ENCODE measurements at regions not wholly inside any gene's neighbourhood (a gene's known extent, or its start where the extent isn't known, plus 50 kb on each side); places are given as distances from the start of the nearest gene placed in this dataset.

- no peak overlapping the region for H3K4me2 ChIP-seq (ENCODE audit: low read length)
- H3K4me3 ChIP-seq (ENCODE audit: low read length): no peak overlapping the region
- H2AFZ ChIP-seq (ENCODE audit: low read depth, low read length): no peak overlapping the region
- H3K9me3 ChIP-seq (ENCODE audit: low read length): no peaks in the 10 kb centered on the region
- H3K27ac ChIP-seq (ENCODE audit: low read length): no peak overlapping the region
- TF ChIP-seq SMC3 (conservative IDR thresholded peaks at IDR 0.05; ENCODE audit: poor library complexity) (no peak), RAD21 (conservative IDR thresholded peaks at IDR 0.05) (no peak), CTCF (IDR thresholded peaks at IDR 0.05; ENCODE audit: poor library complexity, severe bottlenecking) (no peak), REST (IDR thresholded peaks at IDR 0.05; ENCODE audit: borderline replicate concordance) (no peak), EZH2 (IDR thresholded peaks at IDR 0.05; ENCODE audit: borderline replicate concordance, insufficient read depth, low read length, poor library complexity, severe bottlenecking) (no peak), EP300 (conservative IDR thresholded peaks at IDR 0.05; ENCODE audit: poor library complexity, severe bottlenecking) (no peak), TAF1 (IDR thresholded peaks at IDR 0.05; ENCODE audit: low read depth) (no peak), MXI1 (conservative IDR thresholded peaks at IDR 0.05; ENCODE audit: poor library complexity, severe bottlenecking) (no peak), POLR2AphosphoS5 (IDR thresholded peaks at IDR 0.05) (no peak)
- H3K36me3 ChIP-seq (ENCODE audit: insufficient read depth, low read length): no peaks in the 10 kb centered on the region
- no peaks in the 10 kb centered on the region for H4K20me1 ChIP-seq (ENCODE audit: insufficient read depth)
- no peaks in the 10 kb centered on the region for H3K79me2 ChIP-seq (replicated peaks; ENCODE audit: insufficient read depth, low read length)
- H3F3A ChIP-seq (ENCODE audit: insufficient read depth, low read length, poor library complexity, severe bottlenecking): no peaks in the 10 kb centered on the region
- no peak overlapping the region for H3K9ac ChIP-seq (ENCODE audit: low read length)
- H3K27me3 ChIP-seq (ENCODE audit: insufficient read depth, low read depth, low read length): no peaks in the 10 kb centered on the region
- H3K9me2 ChIP-seq (ENCODE audit: insufficient read depth, low read length): no peaks in the 10 kb centered on the region
These were observed 697.5 kb downstream of the SLITRK1 start for GRCh38 chr13:83184819-83185218.

GRCh38 chr13:83184150-83184475 is 698.2 kb downstream of the SLITRK1 start:
- H3K36me3 ChIP-seq (ENCODE audit: insufficient read depth, low read length): no peaks in the 10 kb centered on the region
- H3K9me2 ChIP-seq (ENCODE audit: insufficient read depth, low read length): no peaks in the 10 kb centered on the region
- no peak overlapping the region for H3K4me3 ChIP-seq (ENCODE audit: low read length)
- no peak overlapping the region for H3K27ac ChIP-seq (ENCODE audit: low read length)
- no peaks in the 10 kb centered on the region for H4K20me1 ChIP-seq (ENCODE audit: insufficient read depth)
- no peak overlapping the region for H3K4me2 ChIP-seq (ENCODE audit: low read length)
- H3F3A ChIP-seq (ENCODE audit: insufficient read depth, low read length, poor library complexity, severe bottlenecking): no peaks in the 10 kb centered on the region
- no peak overlapping the region for H3K9ac ChIP-seq (ENCODE audit: low read length)
- no peak overlapping the region for H2AFZ ChIP-seq (ENCODE audit: low read depth, low read length)
- no peaks in the 10 kb centered on the region for H3K27me3 ChIP-seq (ENCODE audit: insufficient read depth, low read depth, low read length)
- no peaks in the 10 kb centered on the region for H3K79me2 ChIP-seq (replicated peaks; ENCODE audit: insufficient read depth, low read length)
- TF ChIP-seq POLR2AphosphoS5 (IDR thresholded peaks at IDR 0.05): no peak
- TF ChIP-seq MXI1 (conservative IDR thresholded peaks at IDR 0.05; ENCODE audit: poor library complexity, severe bottlenecking): no peak
- no peak for TF ChIP-seq RAD21 (conservative IDR thresholded peaks at IDR 0.05)
- no peaks in the 10 kb centered on the region for H3K9me3 ChIP-seq (ENCODE audit: low read length)
